BLaER1 treated with 17β-estradiol and CSF1 and Interleukin-3, amounts not matched to agents 10 nM and 100 nM (cell line): ENCODE measurements at regions not wholly inside any gene's neighbourhood (a gene's known extent, or its start where the extent isn't known, plus 50 kb on each side); places are given as distances from the start of the nearest gene placed in this dataset.
"Not testable (repeated sequence)": the region's sequence is repeated elsewhere in the genome, so short reads cannot be mapped to it uniquely, and the experiment has no call there.

ENCODE experiments used
- H3K27ac ChIP-seq, 11 experiments: shearing (Covaris generic); formaldehyde crosslinking; 2 replicates each; pipeline ENCODE4 v1.8.1; 2022
- H3K27me3 ChIP-seq, 11 experiments: shearing (Covaris generic); formaldehyde crosslinking; 2 replicates each; pipeline ENCODE4 v1.8.1; 2022
- H3K36me3 ChIP-seq, 11 experiments: shearing (Covaris generic); formaldehyde crosslinking; 2 replicates each; pipeline ENCODE4 v1.8.1; 2022
- H3K4me1 ChIP-seq, 10 experiments: shearing (Covaris generic); formaldehyde crosslinking; 2 replicates each; pipeline ENCODE4 v1.8.1; 2022
- H3K4me2 ChIP-seq, 11 experiments: shearing (Covaris generic); formaldehyde crosslinking; 2 replicates each; pipeline ENCODE4 v1.8.1; 2022
- H3K4me3 ChIP-seq, 10 experiments: shearing (Covaris generic); formaldehyde crosslinking; 2 replicates each; pipeline ENCODE4 v1.8.1; 2022
- H3K9ac ChIP-seq, 11 experiments: shearing (Covaris generic); formaldehyde crosslinking; 2 replicates each; pipeline ENCODE4 v1.8.1; 2022
- H3K9me3 ChIP-seq, 11 experiments: shearing (Covaris generic); formaldehyde crosslinking; replicated peaks in 1 of 11; 2 replicates each; pipeline ENCODE4 v1.8.1; 2022
- H4K20me1 ChIP-seq, 11 experiments: shearing (Covaris generic); formaldehyde crosslinking; 2 replicates each; pipeline ENCODE4 v1.8.1; 2022
- Cebpa-rat ChIP-seq, 11 experiments: shearing (Covaris generic); IDR thresholded peaks; 2 replicates each; pipeline ENCODE4 v1.8.1; 2022

DNA sequence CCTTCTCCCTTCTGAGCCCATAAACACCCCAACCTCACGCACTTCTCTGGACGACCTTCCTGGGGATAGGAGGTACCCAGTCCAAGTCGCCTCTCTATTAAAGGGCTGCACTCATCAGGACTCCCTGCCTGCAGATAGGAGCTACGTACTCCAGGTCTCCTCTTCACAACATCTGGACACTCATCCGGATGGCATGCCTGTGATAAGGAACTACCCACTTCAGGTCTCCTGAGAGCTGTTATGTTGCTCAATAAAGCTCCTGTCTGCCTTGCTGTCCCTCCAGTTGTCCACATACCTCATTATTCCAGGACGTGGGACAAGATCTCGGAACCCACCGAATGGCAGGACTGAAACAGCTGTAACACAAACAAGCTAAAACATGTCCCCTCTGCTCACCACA lies 548.0 kb downstream of the TBC1D32 start:
- no peak overlapping the region for H3K27ac ChIP-seq
- H3K36me3 ChIP-seq = no peaks in the 10 kb centered on the region
- no peaks in the 10 kb centered on the region for H3K4me1 ChIP-seq
- H3K9ac ChIP-seq = no peak overlapping the region
- no peaks in the 10 kb centered on the region for H3K9me3 ChIP-seq
- no peaks in the 10 kb centered on the region for H4K20me1 ChIP-seq
- no peaks in the 10 kb centered on the region for H3K27me3 ChIP-seq
- H3K4me3 ChIP-seq = no peak overlapping the region
- H3K4me2 ChIP-seq = no peak overlapping the region
- TF ChIP-seq Cebpa-rat (IDR thresholded peaks at IDR 0.05) = no peak

GRCh38 chr6:120785459-120786086 lies 548.7 kb downstream of the TBC1D32 start:
- no peaks in the 10 kb centered on the region for H3K36me3 ChIP-seq
- TF ChIP-seq Cebpa-rat (IDR thresholded peaks at IDR 0.05) = no peak
- no peaks in the 10 kb centered on the region for H3K9me3 ChIP-seq
- H3K4me3 ChIP-seq = no peak overlapping the region
- no peak overlapping the region for H3K27ac ChIP-seq
- no peak overlapping the region for H3K9ac ChIP-seq
- no peak overlapping the region for H3K4me2 ChIP-seq
- no peaks in the 10 kb centered on the region for H4K20me1 ChIP-seq
- H3K27me3 ChIP-seq = no peaks in the 10 kb centered on the region
- no peaks in the 10 kb centered on the region for H3K4me1 ChIP-seq

DNA sequence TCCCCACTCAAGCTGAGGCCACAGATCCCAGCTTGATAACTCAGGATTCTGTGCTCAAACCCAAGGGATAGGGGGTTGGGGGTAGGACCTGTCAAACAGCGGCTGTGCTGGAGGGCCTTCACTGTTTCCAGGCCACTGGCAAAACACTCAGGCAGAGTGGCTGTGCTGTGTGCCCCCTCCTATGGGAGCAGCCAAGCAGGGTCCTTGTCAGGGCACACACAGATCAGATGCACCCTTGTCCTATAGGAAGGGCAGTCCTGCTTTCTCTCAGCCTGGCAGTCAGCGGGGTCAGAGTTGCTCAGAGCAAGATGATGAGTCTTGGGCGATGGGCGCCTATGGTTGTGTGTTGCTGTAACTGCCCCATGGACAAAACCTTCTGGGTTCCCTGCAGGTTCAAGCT lies 554.8 kb downstream of the TBC1D32 start:
- TF ChIP-seq Cebpa-rat (IDR thresholded peaks at IDR 0.05) = no peak
- H3K4me3 ChIP-seq = no peak overlapping the region
- no peak overlapping the region for H3K9ac ChIP-seq
- no peaks in the 10 kb centered on the region for H3K27me3 ChIP-seq
- H3K4me1 ChIP-seq = peaks cover 0 to 6% (median 0%) of the 10 kb centered on the region in 10 experiments; a peak in 2 of 20 replicates
- H3K27ac ChIP-seq = no peak overlapping the region
- no peaks in the 10 kb centered on the region for H3K36me3 ChIP-seq
- H3K4me2 ChIP-seq = no peak overlapping the region
- H4K20me1 ChIP-seq = no peaks in the 10 kb centered on the region
- peaks cover 0 to 5% (median 0%) of the 10 kb centered on the region in 11 experiments; a peak in 1 of 22 replicates for H3K9me3 ChIP-seq

DNA sequence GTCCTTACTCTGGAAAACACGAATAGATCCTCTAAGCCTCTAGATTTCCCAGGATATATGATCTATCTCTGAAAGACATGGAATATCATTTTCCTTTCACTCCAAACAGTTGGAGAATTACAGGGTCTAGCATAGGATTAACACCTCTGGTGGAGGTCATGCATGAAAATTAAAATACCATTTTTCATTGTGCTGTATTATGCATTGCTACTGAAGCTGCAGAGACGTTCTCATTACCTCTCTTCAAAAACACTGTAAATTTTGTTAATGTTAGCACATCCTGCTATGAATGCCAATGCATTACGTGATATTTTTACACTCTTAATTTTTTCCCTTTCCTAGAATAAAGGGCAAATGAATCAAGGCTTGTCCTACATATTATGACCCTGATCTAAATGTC lies 558.6 kb downstream of the TBC1D32 start:
- Histone ChIP-seq H3K4me2 (no peak overlapping the region), H3K4me1 (peaks cover 0 to 12% (median 5%) of the 10 kb centered on the region in 10 experiments; a peak in 5 of 20 replicates), H3K9me3 (peaks cover 0 to 5% (median 0%) of the 10 kb centered on the region in 11 experiments; a peak in 1 of 22 replicates), H3K36me3 (no peaks in the 10 kb centered on the region), H3K27ac (no peak overlapping the region), H3K4me3 (no peak overlapping the region), H3K9ac (no peak overlapping the region), H4K20me1 (no peaks in the 10 kb centered on the region), H3K27me3 (no peaks in the 10 kb centered on the region)
- TF ChIP-seq Cebpa-rat (IDR thresholded peaks at IDR 0.05) = no peak

- Histone ChIP-seq H3K4me2 (peak overlapping the region in 2 of 11 experiments; percentile 1 to 36; a peak in 2 of 22 replicates), H3K4me1 (peaks cover 0 to 12% (median 5%) of the 10 kb centered on the region in 10 experiments; a peak in 5 of 20 replicates), H4K20me1 (no peaks in the 10 kb centered on the region), H3K36me3 (no peaks in the 10 kb centered on the region), H3K9me3 (peaks cover 0 to 5% (median 0%) of the 10 kb centered on the region in 11 experiments; a peak in 1 of 22 replicates), H3K9ac (no peak overlapping the region), H3K27ac (no peak overlapping the region), H3K4me3 (no peak overlapping the region), H3K27me3 (no peaks in the 10 kb centered on the region)
- no peak for TF ChIP-seq Cebpa-rat (IDR thresholded peaks at IDR 0.05)
Measured at GRCh38 chr6:120774275-120774674, 560.0 kb downstream of the TBC1D32 start.

DNA sequence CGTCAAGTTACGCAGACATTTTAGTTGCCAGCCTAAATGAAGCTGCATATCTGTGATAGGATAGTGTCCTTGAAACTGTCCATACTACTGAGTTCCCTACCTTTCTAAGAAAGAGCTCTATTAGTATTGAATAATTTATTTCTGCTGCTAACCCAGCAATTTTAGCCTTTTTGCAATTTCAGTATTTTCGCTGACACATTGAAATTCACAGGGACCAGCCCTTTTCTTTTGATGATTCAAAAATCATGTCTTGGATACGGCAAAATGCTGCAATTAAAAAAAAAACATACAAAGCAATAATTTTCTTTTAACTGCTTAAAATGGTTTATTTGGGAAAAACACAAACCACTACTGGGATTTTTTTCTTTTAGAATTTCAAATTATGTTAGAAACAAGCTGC lies 563.3 kb downstream of the TBC1D32 start:
- Histone ChIP-seq H3K27me3 (no peaks in the 10 kb centered on the region), H3K9ac (no peak overlapping the region), H3K27ac (no peak overlapping the region), H3K4me2 (no peak overlapping the region), H3K9me3 (no peaks in the 10 kb centered on the region), H3K4me3 (no peak overlapping the region), H3K4me1 (peaks cover 0 to 12% (median 5%) of the 10 kb centered on the region in 10 experiments; a peak in 5 of 20 replicates), H3K36me3 (no peaks in the 10 kb centered on the region), H4K20me1 (no peaks in the 10 kb centered on the region)
- TF ChIP-seq Cebpa-rat (IDR thresholded peaks at IDR 0.05) = no peak

- Histone ChIP-seq H3K9me3 (no peaks in the 10 kb centered on the region), H3K27ac (no peak overlapping the region), H3K4me3 (no peak overlapping the region), H3K27me3 (no peaks in the 10 kb centered on the region), H3K4me2 (no peak overlapping the region), H3K4me1 (no peaks in the 10 kb centered on the region), H3K36me3 (no peaks in the 10 kb centered on the region), H4K20me1 (no peaks in the 10 kb centered on the region), H3K9ac (no peak overlapping the region)
- no peak for TF ChIP-seq Cebpa-rat (IDR thresholded peaks at IDR 0.05)
Measured at GRCh38 chr6:120764312-120764711, 570.0 kb downstream of the TBC1D32 start.

DNA sequence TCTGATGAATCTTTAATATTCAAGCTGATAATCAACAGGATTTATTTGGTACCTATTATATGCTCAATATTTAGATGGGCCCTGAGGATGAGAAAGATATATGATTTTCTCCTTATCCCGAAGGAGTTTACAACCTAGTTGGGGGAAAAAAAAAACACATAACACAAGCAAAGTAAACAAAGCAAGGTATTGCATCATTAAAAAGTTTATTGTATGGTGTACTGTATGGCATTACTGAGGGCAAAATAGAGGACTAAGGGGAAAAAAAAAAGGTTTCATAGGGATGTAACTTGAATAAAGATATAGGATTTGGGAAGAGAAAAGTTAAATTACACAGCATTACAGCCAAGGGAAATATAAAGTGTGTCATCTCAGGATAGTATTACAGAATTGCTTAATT lies 574.7 kb downstream of the TBC1D32 start:
- no peak overlapping the region for H3K27ac ChIP-seq
- no peaks in the 10 kb centered on the region for H4K20me1 ChIP-seq
- no peaks in the 10 kb centered on the region for H3K36me3 ChIP-seq
- no peaks in the 10 kb centered on the region for H3K4me1 ChIP-seq
- H3K9me3 ChIP-seq = no peaks in the 10 kb centered on the region
- H3K9ac ChIP-seq = no peak overlapping the region
- H3K27me3 ChIP-seq = no peaks in the 10 kb centered on the region
- H3K4me3 ChIP-seq = no peak overlapping the region
- TF ChIP-seq Cebpa-rat (IDR thresholded peaks at IDR 0.05) = no peak
- H3K4me2 ChIP-seq = no peak overlapping the region

DNA sequence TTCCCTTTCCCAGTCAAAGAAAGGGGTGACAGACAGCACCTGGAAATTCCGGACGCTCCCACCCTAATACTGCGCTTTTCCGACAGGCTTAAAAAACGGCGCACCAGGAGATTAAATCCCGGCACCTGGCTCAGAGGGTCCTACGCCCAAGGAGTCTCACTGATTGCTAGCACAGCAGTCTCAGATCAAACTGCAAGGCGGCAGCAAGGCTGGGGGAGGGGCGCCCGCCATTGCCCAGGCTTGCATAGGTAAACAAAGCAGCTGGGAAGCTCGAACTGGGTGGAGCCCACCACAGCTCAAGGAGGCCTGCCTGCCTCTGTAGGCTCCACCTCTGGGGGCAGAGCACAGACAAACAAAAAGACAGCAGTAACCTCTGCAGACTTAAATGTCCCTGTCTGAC lies 585.7 kb downstream of the TBC1D32 start:
- H3K36me3 ChIP-seq, H3K27ac ChIP-seq, H3K9me3 ChIP-seq, H3K9ac ChIP-seq, H3K27me3 ChIP-seq, H3K4me1 ChIP-seq, H3K4me3 ChIP-seq, H4K20me1 ChIP-seq, H3K4me2 ChIP-seq: not testable (repeated sequence)

DNA sequence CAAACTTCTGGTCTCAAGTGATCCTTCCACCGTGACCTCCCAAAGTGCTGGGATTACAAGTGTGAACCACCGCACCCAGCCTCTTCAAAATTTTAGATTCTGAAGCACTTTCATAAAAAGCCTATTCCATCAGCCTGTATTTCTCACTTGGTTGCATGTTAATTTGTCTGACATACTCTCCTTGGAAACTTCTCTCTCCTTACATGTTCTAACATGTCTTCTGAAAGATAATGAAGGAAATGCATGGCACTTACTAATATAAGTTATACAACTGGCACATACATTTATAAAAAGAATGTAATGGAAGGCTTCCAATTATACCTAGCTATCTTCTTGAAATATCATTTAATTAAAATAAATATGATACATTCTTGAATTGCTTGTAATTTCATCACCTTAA lies 597.5 kb downstream of the TBC1D32 start:
- H3K9ac ChIP-seq = no peak overlapping the region
- no peaks in the 10 kb centered on the region for H3K27me3 ChIP-seq
- H4K20me1 ChIP-seq = no peaks in the 10 kb centered on the region
- no peak overlapping the region for H3K4me3 ChIP-seq
- H3K4me2 ChIP-seq = no peak overlapping the region
- H3K27ac ChIP-seq = no peak overlapping the region
- peaks cover 0 to under 1% (median 0%) of the 10 kb centered on the region in 11 experiments; a peak in 1 of 22 replicates for H3K9me3 ChIP-seq
- H3K36me3 ChIP-seq = no peaks in the 10 kb centered on the region
- TF ChIP-seq Cebpa-rat (IDR thresholded peaks at IDR 0.05) = no peak
- no peaks in the 10 kb centered on the region for H3K4me1 ChIP-seq
